Cerebellar cortex (tissue), 1 donor: ENCODE measurements at regions not wholly inside any gene's neighbourhood (a gene's known extent, or its start where the extent isn't known, plus 50 kb on each side); places are given as distances from the start of the nearest gene placed in this dataset.
A peak's percentile ranks its signal among the peaks of the same experiment; 100 is the strongest.

Experiments
- DNase-seq: peaks from one replicate; pipeline ENCODE4 v3.0.0-alpha.2; 2015; ENCODE audit warnings: low spot score

DNA sequence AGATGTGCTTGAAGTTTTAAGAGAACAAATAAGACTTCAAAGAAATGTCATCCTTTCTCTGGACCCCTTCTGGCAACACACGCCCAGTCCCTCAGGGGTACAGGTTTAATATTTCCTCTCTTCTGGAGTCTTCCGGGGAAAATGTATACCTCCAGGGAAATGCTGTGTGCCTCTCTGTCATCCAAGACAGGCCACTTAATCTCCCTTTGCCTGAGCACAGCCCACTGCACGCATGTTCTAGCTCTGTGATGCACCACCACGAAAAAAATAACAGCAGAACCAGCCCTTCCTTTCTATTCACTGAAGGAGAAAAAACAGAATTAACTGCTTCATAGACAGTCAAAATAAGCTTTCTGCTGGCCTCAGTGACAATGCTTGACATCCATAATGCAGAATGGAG is 140.1 kb downstream of the RBFOX3 start:
- no peak for DNase-seq

DNA sequence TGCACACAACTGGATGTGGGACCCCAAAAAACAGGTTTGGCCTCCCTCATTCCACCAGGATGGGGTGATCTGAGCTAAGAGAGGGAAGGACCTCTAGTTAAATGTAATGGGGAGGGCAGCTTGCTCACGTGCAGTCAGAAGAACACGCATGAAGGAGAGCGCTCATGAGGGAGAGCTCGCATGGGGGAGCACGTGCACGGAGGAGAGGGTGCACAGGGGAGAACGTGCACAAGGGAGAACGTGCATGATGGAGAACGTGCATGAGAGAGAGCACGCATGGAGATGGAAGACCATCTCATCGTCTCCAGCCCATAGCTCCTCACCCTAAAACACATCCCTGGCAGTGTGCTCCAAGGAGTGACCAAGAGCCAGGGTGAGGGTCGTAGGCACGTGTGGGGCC is 141.2 kb downstream of the RBFOX3 start:
- no peak for DNase-seq

DNA sequence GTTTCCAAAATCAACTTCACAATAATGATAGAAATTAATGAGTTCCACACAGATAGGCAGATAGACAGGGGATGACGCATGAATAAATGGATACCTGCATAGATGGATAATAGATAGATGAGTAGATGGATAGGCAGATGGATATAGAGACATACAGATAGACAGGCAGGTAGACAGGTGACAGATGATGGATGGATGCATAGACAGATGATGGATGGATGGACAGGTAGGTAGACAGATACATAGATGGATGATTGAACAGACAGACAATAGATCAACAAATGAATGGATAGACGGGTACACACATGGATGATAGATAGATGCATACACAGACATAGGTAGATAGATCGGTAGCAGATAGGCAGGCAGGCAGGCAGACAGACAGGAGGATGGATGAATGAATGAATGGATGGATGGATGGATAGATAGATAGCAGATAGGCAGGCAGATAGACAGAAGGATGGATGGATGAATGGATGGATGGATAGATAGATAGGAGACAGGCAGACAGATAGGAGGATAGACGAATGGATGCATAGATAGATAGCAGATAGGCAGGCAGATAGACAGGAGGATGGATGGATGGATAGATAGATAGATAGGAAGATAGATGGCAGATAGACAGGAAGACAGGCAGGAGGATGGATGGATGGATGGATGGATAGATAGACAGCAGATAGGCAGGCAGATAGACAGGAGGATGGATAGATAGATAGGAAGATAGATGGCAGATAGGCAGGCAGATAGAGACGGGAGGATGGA is 142.5 kb downstream of the RBFOX3 start:
- no peak for DNase-seq

DNA sequence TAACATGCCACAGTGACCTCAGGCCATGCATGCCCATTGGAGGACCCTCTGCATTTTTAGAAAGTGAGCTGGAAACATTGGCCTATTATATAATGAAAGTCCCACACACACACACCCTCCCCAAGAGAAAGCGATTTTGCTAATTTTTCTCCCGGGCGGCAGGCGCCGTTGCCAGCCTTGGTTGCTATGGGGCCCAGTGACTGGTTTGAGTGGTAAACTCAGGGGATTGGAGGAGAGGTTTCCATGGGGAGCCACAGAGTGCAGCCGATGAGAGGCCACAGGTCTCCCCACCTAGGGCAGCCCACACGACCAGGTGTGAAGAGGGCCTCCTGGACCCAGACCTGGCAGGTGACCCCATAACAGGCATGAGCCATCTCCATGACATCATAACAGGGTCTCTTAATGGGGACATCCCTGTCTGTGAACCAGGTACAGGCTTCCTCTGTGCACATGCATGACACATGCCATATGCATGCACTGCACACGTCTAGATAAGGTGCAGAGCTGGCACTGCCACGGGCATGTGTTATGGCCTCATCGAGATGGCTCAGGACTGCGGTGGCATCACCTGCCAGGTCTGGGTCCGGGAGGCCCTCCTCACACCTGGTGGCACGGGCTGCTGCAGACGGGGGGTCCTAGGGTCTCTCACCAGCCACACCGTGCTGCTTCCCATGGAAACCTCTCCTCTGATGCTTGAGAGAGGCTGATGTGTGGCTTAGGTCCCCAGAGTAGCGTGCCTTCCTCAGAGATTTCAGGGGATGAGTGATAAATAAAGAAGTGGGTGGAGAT is 144.1 kb downstream of the RBFOX3 start:
- DNase-seq, result no peak

DNA sequence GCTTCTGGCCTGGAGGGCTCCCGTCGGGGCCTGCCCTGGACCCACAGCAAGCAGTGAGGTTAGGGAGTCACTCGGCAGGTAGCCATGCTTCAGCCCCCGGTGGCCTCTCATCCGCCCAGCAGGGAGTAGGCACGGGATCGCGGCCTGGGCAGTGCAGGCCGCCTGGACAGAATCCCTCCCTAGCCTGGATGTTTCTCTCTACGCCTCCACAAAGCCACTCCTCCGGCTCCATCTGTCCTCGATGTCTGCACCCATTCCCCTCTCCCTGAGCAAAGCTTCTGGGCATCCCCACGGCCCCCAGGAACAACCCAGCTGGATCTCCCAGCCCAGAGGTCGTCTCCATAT is 145.2 kb downstream of the RBFOX3 start:
- DNase-seq, result no peak

DNA sequence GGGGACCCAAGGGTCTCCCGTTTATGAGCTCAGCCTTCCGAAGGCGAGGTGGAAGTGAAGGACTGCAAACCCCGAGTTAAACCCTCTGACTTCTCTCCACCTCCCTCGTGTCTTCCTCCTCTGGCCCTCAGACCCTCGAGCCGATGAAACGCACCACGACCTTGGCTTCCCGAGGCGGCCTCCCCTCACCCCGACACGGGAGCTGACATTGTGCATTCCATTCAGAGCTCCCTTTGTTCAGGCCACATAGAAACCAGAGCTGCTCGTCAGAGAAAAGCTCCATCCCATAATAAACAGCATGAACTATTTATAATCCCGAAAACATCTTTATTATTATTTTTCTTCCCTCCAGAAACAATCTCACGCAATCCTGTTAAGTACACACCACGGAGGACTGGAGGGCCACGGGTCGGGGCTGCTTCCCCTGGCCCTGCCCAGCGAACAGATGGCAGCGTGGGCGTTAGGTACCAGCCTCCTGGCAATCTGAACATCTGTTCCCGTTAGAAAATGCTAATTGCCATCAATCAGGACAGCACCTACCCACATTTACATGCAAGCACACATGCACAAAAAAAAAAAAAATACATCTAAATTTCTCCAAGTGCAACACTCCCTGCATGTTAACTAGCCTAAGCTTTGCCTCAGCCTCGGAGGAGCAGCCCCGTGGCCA is 145.7 kb downstream of the RBFOX3 start:
- DNase-seq, result peak; percentile 70

DNA sequence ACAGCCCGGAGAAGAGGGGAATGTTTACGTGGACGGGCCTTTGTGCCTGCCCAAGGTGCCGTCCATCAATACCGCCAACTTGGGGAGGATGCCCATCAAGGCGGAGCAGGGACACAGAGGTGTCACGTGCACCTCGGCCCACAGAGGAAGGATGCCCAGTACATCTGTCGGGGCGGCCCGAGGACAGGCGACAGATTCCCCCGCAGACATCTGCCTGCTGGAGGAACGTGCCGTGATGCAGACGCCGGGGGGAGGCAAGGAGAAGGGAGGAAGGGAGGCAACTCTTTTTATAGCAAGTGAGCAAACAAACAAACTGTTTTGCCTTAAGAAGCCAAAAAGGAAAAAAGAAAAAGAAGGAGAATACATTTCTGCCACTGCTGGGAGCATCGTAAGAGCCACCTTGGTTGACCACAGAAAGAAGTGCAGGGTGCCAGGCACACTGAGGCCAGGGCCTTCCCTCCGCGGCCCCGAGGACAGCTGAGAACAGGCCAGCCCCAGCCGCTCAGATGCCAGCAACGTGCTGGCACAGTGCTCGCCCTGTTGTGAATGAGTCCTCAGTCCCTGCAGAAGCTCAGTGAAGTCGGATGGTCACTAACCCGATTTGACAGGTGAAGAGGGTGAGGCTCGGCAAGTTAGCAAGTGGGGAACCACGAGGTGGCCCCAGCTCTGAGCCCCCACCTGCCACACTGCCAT is 146.4 kb downstream of the RBFOX3 start:
- DNase-seq, result peak; percentile 85

DNA sequence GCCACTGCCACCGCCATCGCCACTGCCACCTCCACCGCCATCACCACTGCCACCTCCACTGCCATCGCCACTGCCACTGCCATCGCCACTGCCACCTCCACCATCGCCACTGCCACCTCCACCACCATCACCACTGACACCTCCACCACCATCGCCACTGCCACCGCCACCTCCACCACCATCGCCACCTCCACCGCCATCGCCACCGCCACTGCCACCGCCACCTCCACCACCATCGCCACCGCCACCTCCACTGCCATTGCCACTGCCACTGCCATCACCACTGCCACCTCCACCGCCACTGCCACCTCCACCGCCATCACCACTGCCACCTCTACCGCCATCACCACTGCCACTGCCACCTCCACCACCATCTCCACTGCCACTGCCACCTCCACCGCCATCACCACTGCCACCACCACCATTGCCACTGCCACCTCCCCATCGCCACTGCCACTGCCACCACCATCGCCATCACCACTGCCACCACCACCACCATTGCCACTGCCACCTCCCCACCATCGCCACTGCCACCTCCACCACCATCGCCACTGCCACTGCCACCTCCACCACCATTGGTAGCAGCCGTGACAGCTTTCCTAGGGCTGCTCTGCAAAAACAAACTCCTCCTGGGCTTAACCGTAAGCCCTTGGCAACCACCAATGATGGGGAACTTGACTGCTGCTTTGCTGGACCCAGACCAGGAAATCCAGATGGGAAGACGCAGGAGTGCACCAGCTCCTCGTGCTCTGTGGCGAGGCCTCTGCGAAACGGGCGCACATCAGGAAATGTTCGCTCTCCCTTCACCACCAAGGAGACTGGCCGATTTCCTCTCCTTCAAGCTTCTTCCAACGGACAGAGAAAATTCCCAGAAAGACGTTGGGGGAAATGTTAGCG is 147.2 kb downstream of the RBFOX3 start:
- no peak for DNase-seq

DNA sequence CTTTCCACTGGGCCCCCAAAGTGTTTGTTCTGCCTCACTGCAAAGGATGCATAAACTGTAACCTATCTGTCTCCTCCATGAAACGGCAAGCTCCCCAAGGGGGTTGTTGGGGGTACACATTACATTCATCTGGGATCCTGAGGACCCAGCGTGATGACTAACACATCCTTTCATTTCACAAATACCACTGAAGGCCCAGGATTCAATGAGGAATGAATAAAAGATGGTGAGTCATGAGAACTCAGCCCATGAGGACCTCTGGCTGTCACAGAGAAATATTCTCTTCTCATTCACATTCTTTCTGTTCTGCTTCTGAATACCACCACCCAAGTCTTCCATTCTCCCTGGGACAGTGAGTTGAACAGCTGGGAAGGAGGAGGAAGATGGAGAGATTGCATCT is 149.8 kb downstream of the RBFOX3 start:
- DNase-seq, result no peak

DNA sequence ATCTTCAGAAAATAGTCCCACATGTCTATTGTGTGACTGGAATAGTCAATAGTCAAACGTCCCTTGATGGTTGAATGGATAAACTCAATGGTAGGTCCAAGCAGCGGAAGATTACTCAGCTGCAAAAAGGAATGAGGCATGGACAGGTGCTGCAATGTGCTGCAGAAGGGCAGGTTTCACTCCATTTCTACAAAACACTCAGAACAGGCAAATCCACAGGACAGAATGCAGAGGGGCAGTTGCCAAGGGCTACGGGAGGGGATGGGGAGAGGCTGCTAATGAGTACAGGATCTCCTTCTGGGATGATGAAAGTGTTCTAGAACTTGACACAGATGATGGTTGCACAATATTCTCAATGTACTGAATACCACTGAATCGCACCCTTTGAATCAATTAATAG is 151.0 kb downstream of the RBFOX3 start:
- peak; percentile 75 for DNase-seq

DNA sequence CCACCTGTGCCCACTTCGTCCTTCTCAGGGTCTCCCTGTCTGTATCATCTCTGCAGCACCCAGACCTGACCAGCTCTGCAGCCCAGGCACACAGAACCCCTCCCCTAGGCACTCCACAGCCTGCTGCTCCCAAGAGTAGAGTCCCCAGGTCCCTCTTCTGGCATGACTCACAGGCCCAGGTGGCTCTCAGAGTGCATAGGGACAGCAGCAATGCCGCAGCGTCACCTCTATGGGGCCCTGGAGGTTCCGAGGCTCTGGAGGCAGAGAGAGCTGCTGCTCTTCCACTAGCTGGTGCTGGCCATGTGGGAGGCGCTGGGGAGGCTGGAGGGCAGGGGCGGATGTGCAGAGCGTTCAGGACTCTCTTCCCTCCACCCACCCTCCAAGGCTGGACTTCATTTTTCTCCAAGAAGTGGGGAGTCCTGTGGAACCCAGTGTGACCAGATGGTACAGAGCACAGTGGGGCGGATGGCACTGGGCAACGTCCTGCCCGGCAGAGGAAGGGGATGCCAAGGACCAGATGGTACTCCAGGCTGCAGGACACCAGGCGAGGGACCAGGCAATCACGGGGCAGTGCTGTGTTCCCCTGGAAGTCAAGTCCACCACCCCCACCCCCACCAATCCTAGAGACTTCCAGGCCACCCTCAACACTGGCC is 151.7 kb downstream of the RBFOX3 start:
- DNase-seq, result peak; percentile 96

DNA sequence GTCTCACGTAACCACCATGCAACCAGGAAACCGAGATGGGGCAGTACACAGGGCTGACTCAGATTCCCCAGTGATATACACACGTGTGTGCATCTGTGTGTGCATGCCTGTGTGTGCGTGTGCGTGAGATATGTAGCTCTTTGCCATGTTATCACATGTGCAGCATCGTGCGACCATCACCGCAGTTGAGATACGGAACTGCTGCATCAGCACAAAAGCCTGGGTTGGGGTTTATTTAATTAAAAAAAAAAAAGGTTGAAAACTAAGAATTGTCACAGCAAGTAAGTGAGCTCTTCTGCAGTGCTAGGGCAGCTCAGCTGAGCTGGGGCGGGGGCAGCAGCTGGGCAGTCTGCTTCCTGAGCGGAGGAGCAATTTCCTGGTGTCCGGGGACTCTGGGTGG is 152.5 kb downstream of the RBFOX3 start:
- no peak for DNase-seq

DNA sequence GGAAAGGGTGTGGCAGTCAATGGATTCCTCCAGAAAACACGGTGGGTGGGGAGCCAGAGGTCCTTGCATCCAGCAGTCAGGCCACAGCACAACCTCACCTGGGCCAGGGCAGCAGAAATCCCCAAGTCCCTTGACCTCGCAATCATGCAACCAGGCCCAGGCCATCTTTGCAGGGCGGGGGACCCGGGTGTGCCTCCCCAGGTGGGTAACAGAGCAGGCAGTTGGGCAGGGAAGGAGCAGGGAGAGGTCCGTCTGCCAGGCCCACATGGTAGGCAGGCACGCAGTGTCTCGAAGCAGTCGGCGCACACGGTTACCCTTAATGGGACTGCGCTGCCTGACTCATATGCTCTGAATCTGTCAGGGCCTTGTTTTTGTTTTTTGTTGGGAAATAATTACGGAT is 153.0 kb downstream of the RBFOX3 start:
- no peak for DNase-seq

DNA sequence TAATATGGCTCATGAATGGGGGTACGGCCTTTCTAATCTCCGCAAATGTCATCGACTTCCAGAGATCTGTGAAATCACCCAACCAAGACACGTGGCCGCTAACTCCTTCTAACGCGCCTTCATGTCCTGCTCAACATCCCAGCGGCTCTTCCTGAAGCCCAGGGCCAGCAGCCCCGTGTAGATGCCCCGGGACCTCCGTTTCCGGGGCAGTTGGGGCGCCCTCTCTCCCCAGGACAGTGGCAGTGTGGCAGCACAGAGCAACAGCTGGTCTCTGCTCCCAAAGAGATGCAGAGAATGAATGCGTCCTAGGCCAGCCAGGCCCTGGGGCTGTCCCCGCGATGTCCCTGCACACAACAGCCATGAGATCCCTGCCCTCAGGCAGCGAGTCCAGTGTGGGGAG is 153.5 kb downstream of the RBFOX3 start:
- no peak for DNase-seq

DNA sequence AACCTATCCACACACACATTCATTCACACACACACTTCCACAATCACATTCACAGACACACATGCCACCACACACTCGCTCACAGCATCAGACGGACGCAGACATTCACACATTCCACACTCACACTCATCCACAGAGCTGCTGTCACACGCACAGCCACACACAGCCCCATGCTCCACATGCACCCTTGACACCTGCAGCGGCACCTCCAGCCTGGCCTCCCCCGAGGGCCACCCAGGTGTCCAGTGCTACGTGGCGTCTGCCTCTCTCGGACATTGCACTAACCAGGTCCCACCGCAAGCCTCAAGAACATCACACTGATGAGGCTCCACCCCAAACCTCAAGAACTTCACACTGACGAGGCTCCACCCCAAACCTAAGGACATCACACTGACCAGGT is 155.2 kb downstream of the RBFOX3 start:
- no peak for DNase-seq

DNA sequence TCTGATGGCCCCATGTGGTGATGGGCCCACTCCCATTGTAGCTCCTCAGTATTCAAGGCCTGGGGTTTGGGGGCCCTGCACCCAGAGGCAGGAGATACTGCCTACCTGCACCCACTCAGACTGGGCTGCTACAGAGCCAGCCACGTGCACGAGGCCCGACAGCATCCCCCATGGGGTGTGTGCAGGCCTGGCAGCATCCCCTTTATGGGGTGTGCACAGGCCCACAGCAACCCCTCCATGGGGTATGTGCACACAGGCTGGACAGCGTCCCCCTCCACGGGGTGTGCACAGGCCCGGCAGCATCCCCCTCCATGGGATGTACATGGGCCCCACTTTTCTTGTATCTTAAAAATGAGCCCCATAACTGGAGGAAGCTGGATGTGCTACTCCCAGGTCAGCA is 156.0 kb downstream of the RBFOX3 start:
- no peak for DNase-seq

DNA sequence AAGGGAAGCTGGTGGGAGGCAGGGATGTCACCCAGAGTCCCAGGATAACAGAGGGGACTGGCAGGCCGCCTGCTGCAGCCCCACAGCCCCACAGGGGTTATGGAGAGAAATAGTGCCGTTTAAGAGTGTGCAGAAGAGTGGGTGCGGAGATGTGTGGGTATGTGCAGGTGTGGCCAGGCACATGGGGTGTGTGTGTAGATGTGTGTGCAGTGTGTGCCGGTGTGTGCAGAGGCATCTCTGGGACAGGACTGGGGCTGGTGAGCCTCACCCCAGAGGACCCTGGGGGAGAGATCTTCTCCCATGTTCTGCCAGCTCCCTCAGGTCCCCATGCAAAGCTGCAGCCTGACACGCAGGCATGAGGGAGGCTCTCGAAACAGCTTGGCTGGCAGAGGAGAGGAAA is 157.4 kb downstream of the RBFOX3 start:
- DNase-seq, result no peak

DNA sequence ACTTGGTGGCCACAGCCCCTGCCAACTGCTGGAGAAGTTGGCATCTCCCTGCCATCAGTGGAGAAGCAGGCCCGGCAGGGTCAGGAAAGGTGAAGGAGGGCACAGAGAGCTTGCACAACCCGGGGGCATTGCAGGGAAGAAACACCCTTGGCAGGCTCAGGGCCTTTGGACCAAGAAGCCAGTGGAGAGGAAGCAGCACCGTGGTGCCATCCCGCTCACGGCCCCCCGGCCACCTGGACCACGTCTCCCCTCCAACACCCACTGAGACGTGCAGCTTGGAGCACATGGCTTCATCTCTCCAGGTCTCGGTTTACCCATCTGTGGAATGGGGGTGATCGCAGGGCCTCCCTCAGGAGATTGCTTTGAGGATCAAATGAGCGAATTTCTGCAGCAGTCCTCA is 158.1 kb downstream of the RBFOX3 start:
- no peak for DNase-seq

DNA sequence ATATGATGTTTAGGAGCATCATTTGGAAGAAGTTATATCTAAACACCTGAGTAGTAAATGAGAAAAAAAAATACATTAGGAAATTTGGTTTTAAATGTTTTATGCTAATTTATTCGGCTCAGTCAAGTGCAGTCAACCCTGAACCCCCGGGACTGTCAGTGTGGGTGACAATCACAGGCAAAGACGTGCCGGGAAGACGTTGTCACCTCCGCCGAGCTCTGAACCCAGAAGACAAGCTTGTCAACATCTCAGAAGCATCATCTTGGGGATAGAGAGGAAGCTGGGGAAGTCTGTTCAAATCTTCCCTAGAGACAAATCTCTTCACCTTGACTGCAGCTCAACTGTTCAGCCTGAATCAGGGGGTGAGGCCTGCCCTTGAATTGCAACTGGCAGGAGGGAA is 159.7 kb downstream of the RBFOX3 start:
- no peak for DNase-seq

DNA sequence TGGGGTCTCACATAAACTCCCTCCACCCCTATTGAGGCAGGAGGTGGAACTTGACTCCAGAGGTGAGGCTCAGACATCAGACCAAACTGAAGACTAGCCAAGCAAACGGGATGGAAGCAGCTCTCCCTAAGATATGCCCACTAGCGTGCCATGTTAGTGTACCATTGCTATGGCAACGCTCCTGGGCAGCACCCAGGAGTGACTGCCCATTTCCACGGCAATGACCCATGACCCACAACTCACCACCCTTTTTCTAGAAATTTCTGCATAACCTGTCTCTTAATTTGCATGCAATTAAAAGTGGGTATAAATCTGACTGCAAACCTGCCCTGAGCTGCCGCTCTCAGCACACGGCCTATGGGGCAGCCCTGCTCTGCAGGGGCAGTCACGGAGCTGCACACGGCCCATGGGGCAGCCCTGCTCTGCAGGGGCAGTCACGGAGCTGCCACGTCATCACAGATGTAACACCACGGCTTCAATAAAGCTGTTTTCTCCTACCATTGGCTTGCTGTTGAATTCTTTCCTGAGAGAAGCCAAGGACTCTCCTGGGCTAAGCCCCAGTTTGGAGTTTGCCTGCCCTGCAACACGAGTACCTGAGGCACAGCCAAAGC is 164.3 kb downstream of the RBFOX3 start:
- no peak for DNase-seq

DNA sequence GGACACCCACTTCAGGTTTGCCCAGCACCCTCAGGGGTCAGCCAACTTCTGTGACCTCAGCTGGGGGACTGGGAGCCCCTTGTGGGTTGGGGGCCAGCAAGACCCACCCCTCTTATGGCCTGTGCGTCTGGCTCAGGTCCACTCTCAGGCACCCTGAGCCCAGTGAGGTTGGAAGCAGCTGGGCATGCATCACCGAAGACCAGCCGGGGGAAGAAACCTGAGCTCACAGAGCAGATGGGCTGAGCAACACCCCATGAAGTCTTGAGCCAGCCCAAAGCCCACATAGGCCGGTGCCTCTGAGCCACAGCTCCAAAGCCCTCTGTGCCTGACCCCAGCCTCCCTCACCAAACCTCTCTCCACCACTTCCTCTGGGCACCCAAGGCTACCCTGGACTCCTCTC is 166.7 kb downstream of the RBFOX3 start:
- no peak for DNase-seq
